Keratinocyte (primary cell): ENCODE measurements at regions not wholly inside any gene's neighbourhood (a gene's known extent, or its start where the extent isn't known, plus 50 kb on each side); places are given as distances from the start of the nearest gene placed in this dataset.

Experiments used
- DNase-seq: peaks from one replicate; pipeline ENCODE4 v3.0.0-alpha.2; 2011; ENCODE audit warnings: low read depth, missing footprints, low spot score
- FAIRE-seq: peaks from 2 replicates; lab custom pipeline; 2011; peaks lifted over from hg19 to GRCh38; lab: Jason Lieb, UNC
- H2AFZ ChIP-seq: 2 replicates; pipeline ENCODE4 v1.6.0; 2012; ENCODE audit warnings: low read length, control low read depth, inconsistent platforms; ENCODE audit not compliant: control insufficient read depth
- H3K27ac ChIP-seq: 2 replicates; pipeline ENCODE4 v1.5.1; 2011; ENCODE audit warnings: low read length; ENCODE audit not compliant: control insufficient read depth, insufficient read depth
- H3K27me3 ChIP-seq: 3 replicates; pipeline ENCODE4 v1.6.0; 2011; ENCODE audit warnings: low read length; ENCODE audit not compliant: control insufficient read depth, insufficient read depth; ENCODE audit errors: extremely low read depth
- H3K36me3 ChIP-seq, 2 experiments: 2 replicates in 1 of 2; 3 replicates in 1 of 2; pipeline ENCODE4 v1.5.1; 2011; ENCODE audit warnings: low read length in 2 of 2, mild to moderate bottlenecking in 1 of 2; ENCODE audit not compliant: control insufficient read depth in 2 of 2, insufficient read depth in 2 of 2; ENCODE audit errors: extremely low read depth in 1 of 2
- H3K4me1 ChIP-seq: 3 replicates; pipeline ENCODE4 v1.5.1; 2011; ENCODE audit warnings: low read length; ENCODE audit not compliant: control insufficient read depth, insufficient read depth; ENCODE audit errors: extremely low read depth
- H3K4me2 ChIP-seq: 3 replicates; pipeline ENCODE4 v1.6.0; 2011; ENCODE audit warnings: low read depth, low read length; ENCODE audit not compliant: control insufficient read depth, insufficient read depth; ENCODE audit errors: extremely low read depth
- H3K4me3 ChIP-seq, 3 experiments: fragments of 200-600 bp in 1 of 3; sonication (generic) in 1 of 3; 2 replicates in 2 of 3; 3 replicates in 1 of 3; pipeline ENCODE4 v1.5.1; 2011 to 2016; ENCODE audit warnings: low read length in 3 of 3, mild to moderate bottlenecking in 3 of 3, control low read depth in 2 of 3, inconsistent platforms in 1 of 3, low read depth in 1 of 3, mixed read lengths in 1 of 3, mixed run types in 1 of 3, moderate library complexity in 1 of 3; ENCODE audit not compliant: control insufficient read depth in 2 of 3, insufficient read depth in 2 of 3; ENCODE audit errors: extremely low read depth in 1 of 3
- H3K79me2 ChIP-seq: 2 replicates; pipeline ENCODE4 v1.6.0; 2012; ENCODE audit warnings: low read length; ENCODE audit not compliant: control insufficient read depth, insufficient read depth
- H3K9ac ChIP-seq: 3 replicates; pipeline ENCODE4 v1.6.0; 2011; ENCODE audit warnings: low read length; ENCODE audit not compliant: control insufficient read depth, insufficient read depth; ENCODE audit errors: extremely low read depth
- H3K9me1 ChIP-seq: 3 replicates; pipeline ENCODE4 v1.6.0; 2011; ENCODE audit warnings: low read length; ENCODE audit not compliant: control insufficient read depth, insufficient read depth; ENCODE audit errors: extremely low read depth
- H3K9me3 ChIP-seq: 2 replicates; pipeline ENCODE4 v1.5.1; 2012; ENCODE audit warnings: low read depth, low read length; ENCODE audit not compliant: control insufficient read depth
- H4K20me1 ChIP-seq: 3 replicates; pipeline ENCODE4 v1.6.0; 2011; ENCODE audit warnings: low read length; ENCODE audit not compliant: control insufficient read depth, insufficient read depth; ENCODE audit errors: extremely low read depth
- CTCF ChIP-seq, 3 experiments: IDR thresholded peaks in 1 of 3; conservative IDR thresholded peaks in 1 of 3; optimal IDR thresholded peaks in 1 of 3; 2 replicates in 2 of 3; 3 replicates in 1 of 3; pipeline versions ENCODE3 to v1.5.1; 2011; ENCODE audit warnings: low read length in 3 of 3, mild to moderate bottlenecking in 3 of 3, moderate library complexity in 2 of 3, control low read depth in 1 of 3, inconsistent platforms in 1 of 3; ENCODE audit not compliant: insufficient read depth in 2 of 3; ENCODE audit errors: extremely low read depth in 1 of 3
- EZH2 ChIP-seq: IDR thresholded peaks from one replicate; pipeline ENCODE4 v1.6.1; 2012; ENCODE audit warnings: inconsistent platforms, mild to moderate bottlenecking, low read length, moderate library complexity
- dilution Hi-C: fragments of 300-500 bp; cut with MboI; formaldehyde crosslinking; loops from one replicate; pipeline ENCODE4 v1.7.0; 2020; ENCODE audit warnings: low sequenced_read_pairs; ENCODE audit not compliant: extremely low pct_ligation_motif_present

- no peaks in the 10 kb centered on the region for H3K79me2 ChIP-seq
- no peak overlapping the region for H2AFZ ChIP-seq
- TF ChIP-seq CTCF (optimal IDR thresholded peaks at IDR 0.05 in 1 of 3, IDR thresholded peaks at IDR 0.05 in 1 of 3, conservative IDR thresholded peaks at IDR 0.05 in 1 of 3; ENCODE audit: extremely low read depth in 1 of 3, insufficient read depth in 2 of 3, low read length in 3 of 3) (no peak), EZH2 (no peak)
- peaks cover 5% of the 10 kb centered on the region for H3K4me1 ChIP-seq
- H3K36me3 ChIP-seq: no peaks in the 10 kb centered on the region
- no peak overlapping the region for H3K27ac ChIP-seq
- no peaks in the 10 kb centered on the region for H3K9me1 ChIP-seq
- no peak overlapping the region for H3K4me3 ChIP-seq
- dilution Hi-C loops: no loop called here
- FAIRE-seq (no peak), DNase-seq (no peak)
- H4K20me1 ChIP-seq: no peaks in the 10 kb centered on the region
- H3K9ac ChIP-seq: no peak overlapping the region
- no peak overlapping the region for H3K4me2 ChIP-seq
- H3K27me3 ChIP-seq: no peaks in the 10 kb centered on the region
- H3K9me3 ChIP-seq: no peaks in the 10 kb centered on the region
Observed at GRCh38 chrX:120739300-120739699, 109.4 kb upstream of the C1GALT1C1 start.

- H3K36me3 ChIP-seq: no peaks in the 10 kb centered on the region
- no peaks in the 10 kb centered on the region for H3K79me2 ChIP-seq
- no peaks in the 10 kb centered on the region for H4K20me1 ChIP-seq
- H2AFZ ChIP-seq: no peak overlapping the region
- no peak for FAIRE-seq
- H3K9me1 ChIP-seq: no peaks in the 10 kb centered on the region
- H3K27me3 ChIP-seq: no peaks in the 10 kb centered on the region
- H3K4me3 ChIP-seq: no peak overlapping the region
- no peaks in the 10 kb centered on the region for H3K9me3 ChIP-seq
- H3K4me1 ChIP-seq: peaks cover 5% of the 10 kb centered on the region
- H3K9ac ChIP-seq: no peak overlapping the region
- no peak overlapping the region for H3K27ac ChIP-seq
- no peak for DNase-seq
- dilution Hi-C loops: no loop called here
- TF ChIP-seq EZH2 (no peak), CTCF (optimal IDR thresholded peaks at IDR 0.05 in 1 of 3, IDR thresholded peaks at IDR 0.05 in 1 of 3, conservative IDR thresholded peaks at IDR 0.05 in 1 of 3; ENCODE audit: extremely low read depth in 1 of 3, insufficient read depth in 2 of 3, low read length in 3 of 3) (no peak)
- no peak overlapping the region for H3K4me2 ChIP-seq
Observed at GRCh38 chrX:120736989-120737388, 107.1 kb upstream of the C1GALT1C1 start.
